ENCODE measurements at regions not wholly inside any gene's neighbourhood (a gene's known extent, or its start where the extent isn't known, plus 50 kb on each side); places are given as distances from the start of the nearest gene placed in this dataset.

GRCh38 chr3:157782236-157782635 is 279.0 kb upstream of the VEPH1 start:
- H3K4me3 ChIP-seq (ENCODE audit: low read depth, low read length): no peak overlapping the region
- DNase-seq (ENCODE audit: low read depth): no peak
- TF ChIP-seq, protein P1, sequence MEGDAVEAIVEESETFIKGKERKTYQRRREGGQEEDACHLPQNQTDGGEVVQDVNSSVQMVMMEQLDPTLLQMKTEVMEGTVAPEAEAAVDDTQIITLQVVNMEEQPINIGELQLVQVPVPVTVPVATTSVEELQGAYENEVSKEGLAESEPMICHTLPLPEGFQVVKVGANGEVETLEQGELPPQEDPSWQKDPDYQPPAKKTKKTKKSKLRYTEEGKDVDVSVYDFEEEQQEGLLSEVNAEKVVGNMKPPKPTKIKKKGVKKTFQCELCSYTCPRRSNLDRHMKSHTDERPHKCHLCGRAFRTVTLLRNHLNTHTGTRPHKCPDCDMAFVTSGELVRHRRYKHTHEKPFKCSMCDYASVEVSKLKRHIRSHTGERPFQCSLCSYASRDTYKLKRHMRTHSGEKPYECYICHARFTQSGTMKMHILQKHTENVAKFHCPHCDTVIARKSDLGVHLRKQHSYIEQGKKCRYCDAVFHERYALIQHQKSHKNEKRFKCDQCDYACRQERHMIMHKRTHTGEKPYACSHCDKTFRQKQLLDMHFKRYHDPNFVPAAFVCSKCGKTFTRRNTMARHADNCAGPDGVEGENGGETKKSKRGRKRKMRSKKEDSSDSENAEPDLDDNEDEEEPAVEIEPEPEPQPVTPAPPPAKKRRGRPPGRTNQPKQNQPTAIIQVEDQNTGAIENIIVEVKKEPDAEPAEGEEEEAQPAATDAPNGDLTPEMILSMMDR (IDR thresholded peaks at IDR 0.05; ENCODE audit: insufficient read depth, low read depth, low read length): no peak

GRCh38 chr3:157776861-157777260 is 273.6 kb upstream of the VEPH1 start:
- no peak for DNase-seq (ENCODE audit: low read depth)
- TF ChIP-seq, protein P1 (IDR thresholded peaks at IDR 0.05; ENCODE audit: insufficient read depth, low read depth, low read length): no peak
- H3K4me3 ChIP-seq (ENCODE audit: low read depth, low read length): no peak overlapping the region

DNA sequence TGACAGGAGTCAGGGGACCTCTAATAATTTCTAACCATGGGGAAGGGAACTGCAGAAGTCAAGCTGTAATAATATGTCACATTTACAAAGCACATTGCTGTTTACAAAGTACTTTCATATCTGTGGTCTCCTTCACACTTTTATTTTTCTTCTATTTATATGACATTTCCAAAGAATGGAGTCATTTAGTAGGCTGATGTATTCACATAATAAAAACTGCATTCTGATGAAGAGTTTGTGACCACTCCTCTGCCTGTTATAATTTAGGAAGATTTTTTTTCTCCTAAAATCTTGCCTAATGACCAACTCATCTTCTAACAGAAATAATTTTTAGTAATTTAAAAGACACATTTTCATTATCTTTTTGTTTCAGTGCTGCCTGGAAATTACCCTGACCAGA is 272.2 kb upstream of the VEPH1 start:
- no peak overlapping the region for H3K4me3 ChIP-seq (ENCODE audit: low read depth, low read length)
- no peak for DNase-seq (ENCODE audit: low read depth)
- TF ChIP-seq, protein P1 (IDR thresholded peaks at IDR 0.05; ENCODE audit: insufficient read depth, low read depth, low read length): no peak

DNA sequence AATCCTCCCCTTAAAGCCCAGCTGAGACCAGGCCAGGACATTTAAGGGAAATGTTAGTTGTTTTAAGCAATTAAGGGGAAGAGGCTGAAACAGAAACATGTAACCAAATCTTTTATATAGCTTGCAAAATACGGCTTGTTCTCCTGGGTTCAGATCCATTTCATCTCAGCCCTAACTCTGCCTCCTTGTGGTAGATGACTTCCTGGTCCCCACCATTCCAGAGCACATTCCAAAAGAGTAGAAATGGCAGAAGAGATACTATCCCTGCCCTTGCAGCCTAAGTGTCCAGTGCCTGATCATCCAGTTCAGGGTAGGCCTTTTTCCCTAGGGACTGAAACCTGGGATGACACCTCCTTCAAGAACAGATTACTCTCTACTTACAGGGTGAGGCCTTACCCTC is 266.2 kb upstream of the VEPH1 start:
- DNase-seq (ENCODE audit: low read depth): no peak
- TF ChIP-seq, protein P1 (IDR thresholded peaks at IDR 0.05; ENCODE audit: insufficient read depth, low read depth, low read length): no peak
- H3K4me3 ChIP-seq (ENCODE audit: low read depth, low read length): no peak overlapping the region

- no peak for DNase-seq (ENCODE audit: low read depth)
- TF ChIP-seq, protein P1 (IDR thresholded peaks at IDR 0.05; ENCODE audit: insufficient read depth, low read depth, low read length): no peak
- no peak overlapping the region for H3K4me3 ChIP-seq (ENCODE audit: low read depth, low read length)
Observed at GRCh38 chr3:157767607-157768006, 264.4 kb upstream of the VEPH1 start.

DNA sequence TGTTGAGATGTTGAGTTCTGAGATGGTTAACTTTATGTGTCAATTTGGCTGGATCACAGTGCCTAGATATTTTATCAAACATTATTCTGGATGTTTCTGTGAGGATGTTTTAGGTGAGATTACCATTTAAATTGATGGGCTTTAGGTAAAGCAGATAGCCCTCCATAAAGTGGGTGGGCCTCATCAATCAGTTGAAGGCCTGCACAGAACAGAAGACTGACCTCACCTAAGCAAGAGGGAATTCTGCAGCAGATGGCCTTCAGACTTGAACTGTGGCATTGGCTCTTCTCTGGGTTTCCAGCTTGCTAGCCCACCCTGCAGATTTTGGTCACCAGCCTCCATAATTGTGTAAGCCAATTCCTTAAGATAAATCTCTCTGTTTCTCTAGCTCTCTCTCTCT is 260.4 kb upstream of the VEPH1 start:
- no peak for DNase-seq (ENCODE audit: low read depth)
- no peak overlapping the region for H3K4me3 ChIP-seq (ENCODE audit: low read depth, low read length)
- TF ChIP-seq, protein P1 (IDR thresholded peaks at IDR 0.05; ENCODE audit: insufficient read depth, low read depth, low read length): no peak

DNA sequence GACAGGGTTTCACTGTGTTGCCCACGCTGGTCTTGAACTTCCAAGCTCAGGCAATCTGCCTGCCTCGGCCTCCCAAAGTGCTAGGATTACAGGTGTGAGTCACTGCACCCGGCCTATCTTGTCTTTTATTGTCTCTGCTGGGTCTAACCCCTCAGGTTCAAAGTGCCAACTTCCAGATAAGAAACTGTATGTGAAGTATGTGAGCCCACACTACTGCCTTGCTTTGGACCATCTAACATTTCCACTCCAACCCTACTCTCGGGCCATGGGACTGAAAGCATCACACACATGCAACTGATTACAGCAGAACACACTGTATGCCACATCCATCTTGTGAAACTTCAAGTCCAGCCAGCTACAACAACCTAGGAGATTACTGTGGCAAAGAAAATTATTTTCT is 256.1 kb upstream of the VEPH1 start:
- DNase-seq (ENCODE audit: low read depth): no peak
- TF ChIP-seq, protein P1 (IDR thresholded peaks at IDR 0.05; ENCODE audit: insufficient read depth, low read depth, low read length): no peak
- no peak overlapping the region for H3K4me3 ChIP-seq (ENCODE audit: low read depth, low read length)

All from fibroblast of villous mesenchyme (primary cell).